ENCODE measurements at regions not wholly inside any gene's neighbourhood (a gene's known extent, or its start where the extent isn't known, plus 50 kb on each side); places are given as distances from the start of the nearest gene placed in this dataset.

- H3K4me3 ChIP-seq (ENCODE audit: low read depth, low read length) = no peak overlapping the region
- no peak for TF ChIP-seq CTCF (IDR thresholded peaks at IDR 0.05; ENCODE audit: low read depth, low read length)
Measured at GRCh38 chr13:74230984-74231501, 96.8 kb upstream of the KLF12 start.

- no peak for TF ChIP-seq CTCF (IDR thresholded peaks at IDR 0.05; ENCODE audit: low read depth, low read length)
Measured at GRCh38 chr13:74229242-74229641, 95.0 kb upstream of the KLF12 start.

GRCh38 chr13:74227476-74228158 is 93.4 kb upstream of the KLF12 start:
- TF ChIP-seq CTCF (IDR thresholded peaks at IDR 0.05; ENCODE audit: low read depth, low read length) = no peak
- H3K4me3 ChIP-seq (ENCODE audit: low read depth, low read length) = no peak overlapping the region

More at GRCh38 chr13:74229242-74229641, 95.0 kb upstream of the KLF12 start:
- no peak overlapping the region for H3K4me3 ChIP-seq (ENCODE audit: low read depth, low read length)

- H3K4me3 ChIP-seq (ENCODE audit: low read depth, low read length) = no peak overlapping the region
- TF ChIP-seq CTCF (IDR thresholded peaks at IDR 0.05; ENCODE audit: low read depth, low read length) = no peak
Measured at GRCh38 chr13:74226791-74227475, 92.7 kb upstream of the KLF12 start.

GRCh38 chr13:74221752-74222151 is 87.5 kb upstream of the KLF12 start:
- H3K4me3 ChIP-seq (ENCODE audit: low read depth, low read length) = no peak overlapping the region
- TF ChIP-seq CTCF (IDR thresholded peaks at IDR 0.05; ENCODE audit: low read depth, low read length) = no peak

- no peak overlapping the region for H3K4me3 ChIP-seq (ENCODE audit: low read depth, low read length)
- no peak for TF ChIP-seq CTCF (IDR thresholded peaks at IDR 0.05; ENCODE audit: low read depth, low read length)
Measured at GRCh38 chr13:74219566-74219965, 85.4 kb upstream of the KLF12 start.

- TF ChIP-seq CTCF (IDR thresholded peaks at IDR 0.05; ENCODE audit: low read depth, low read length) = no peak
- H3K4me3 ChIP-seq (ENCODE audit: low read depth, low read length) = no peak overlapping the region
Measured at GRCh38 chr13:74218291-74218690, 84.1 kb upstream of the KLF12 start.
